Psoas muscle (tissue), 7 donors: ENCODE measurements at regions not wholly inside any gene's neighbourhood (a gene's known extent, or its start where the extent isn't known, plus 50 kb on each side); places are given as distances from the start of the nearest gene placed in this dataset.
"Not testable (repeated sequence)": the region's sequence is repeated elsewhere in the genome, so short reads cannot be mapped to it uniquely, and the experiment has no call there.

Experiments
- ATAC-seq, 4 donors: fragments of 200-7000 bp; cut with Tn5 transposase; one replicate each; pipeline ENCODE4 v1.9.1; 2020; ENCODE audit warnings: moderate library complexity in 3 of 4, mild to moderate bottlenecking in 2 of 4
- DNase-seq, 2 donors: peaks; one replicate each; pipeline ENCODE4 v3.0.0-alpha.2; 2020
- H3K27ac ChIP-seq: fragments of 200-600 bp; one replicate; pipeline ENCODE4 v1.8.0; 2022
- H3K27me3 ChIP-seq, 3 donors: fragments of 200-600 bp in 1 of 3; one replicate each; pipeline versions ENCODE4 v1.6.1 to v1.8.0; 2013 to 2022; ENCODE audit warnings: low read length in 2 of 3, mild to moderate bottlenecking in 2 of 3, moderate library complexity in 1 of 3; ENCODE audit not compliant: insufficient read depth in 3 of 3
- H3K36me3 ChIP-seq, 2 donors: fragments of 200-600 bp in 1 of 2; one replicate each; pipeline versions ENCODE4 v1.6.1 to v1.8.0; 2013 to 2022; ENCODE audit warnings: low read depth in 1 of 2, mild to moderate bottlenecking in 1 of 2, moderate library complexity in 1 of 2; ENCODE audit not compliant: insufficient read depth in 1 of 2
- H3K4me1 ChIP-seq: fragments of 200-600 bp; one replicate; pipeline ENCODE4 v1.8.0; 2022
- H3K4me3 ChIP-seq: fragments of 200-600 bp; one replicate; pipeline ENCODE4 v1.8.0; 2022; ENCODE audit warnings: mild to moderate bottlenecking
- H3K9me3 ChIP-seq: fragments of 200-600 bp; one replicate; pipeline ENCODE4 v1.8.0; 2022
- WGBS, 3 donors: extraction: QIAGEN DNeasy Blood & Tissue Kit; methylation state at CpG; one replicate each; pipeline versions ENCODE4 v1.1.6 to v1.1.7; 2013; 5-methylcytosine and 5-hydroxymethylcytosine counted together
- intact Hi-C, 2 donors: fragments of 100-400 bp; cut with DNase I; formaldehyde crosslinking; loops; one replicate each; pipeline versions ENCODE4 v1.11.0 to v1.14.2; 2022
- TF ChIP-seq, protein P1 (sequence below): fragments of 200-600 bp; IDR thresholded peaks from one replicate; pipeline ENCODE4 v1.8.0; 2022; ENCODE audit warnings: antibody characterized with exemption
- donor health status: healthy with polysubstance abuse.
- donor health status: DM: no; HTN: no; CAD: no; lungs with moderate emphysema.
- donor health status: Bipolar disorder and iron deficiency.
- donor health status: healthy.
- donor health status: DM: yes; HTN: yes; CAD: no.
- donor health status: DM: no; HTN: no; CAD: no.
- donor health status: DM: yes; HTN: yes; CAD: no.

DNA sequence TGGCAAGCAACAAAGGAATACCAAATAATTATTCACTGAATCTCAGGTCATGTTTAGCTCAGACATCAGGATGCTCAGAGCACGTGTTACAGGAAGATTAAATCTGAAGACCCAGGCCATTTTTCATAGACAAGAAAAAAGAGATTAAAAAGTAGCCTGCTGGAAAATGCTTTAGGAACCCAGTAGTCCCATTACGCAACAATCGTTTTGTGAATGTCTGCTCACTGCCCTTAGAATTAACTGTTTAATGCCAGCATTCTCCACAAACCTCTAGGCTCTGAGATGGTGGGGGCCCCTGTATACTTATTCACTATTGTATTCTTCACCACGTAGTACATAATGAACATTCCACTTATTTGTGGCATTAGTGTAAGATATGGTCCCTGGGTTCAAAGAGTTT, 154.6 kb upstream of the NYAP2 start:
- ATAC-seq, result no peak
- intact Hi-C loops, result no loop called here
- no peak for DNase-seq
- WGBS, 3 donors, result 48 to 53% (median 51%) methylated on average over 4 of the region's 4 CpGs
- Histone ChIP-seq H3K27ac (no peak overlapping the region), H3K36me3 (no peaks in the 10 kb centered on the region), H3K9me3 (no peaks in the 10 kb centered on the region), H3K4me1 (no peaks in the 10 kb centered on the region), H3K27me3 (no peaks in the 10 kb centered on the region), H3K4me3 (no peak overlapping the region)
- TF ChIP-seq, protein P1, sequence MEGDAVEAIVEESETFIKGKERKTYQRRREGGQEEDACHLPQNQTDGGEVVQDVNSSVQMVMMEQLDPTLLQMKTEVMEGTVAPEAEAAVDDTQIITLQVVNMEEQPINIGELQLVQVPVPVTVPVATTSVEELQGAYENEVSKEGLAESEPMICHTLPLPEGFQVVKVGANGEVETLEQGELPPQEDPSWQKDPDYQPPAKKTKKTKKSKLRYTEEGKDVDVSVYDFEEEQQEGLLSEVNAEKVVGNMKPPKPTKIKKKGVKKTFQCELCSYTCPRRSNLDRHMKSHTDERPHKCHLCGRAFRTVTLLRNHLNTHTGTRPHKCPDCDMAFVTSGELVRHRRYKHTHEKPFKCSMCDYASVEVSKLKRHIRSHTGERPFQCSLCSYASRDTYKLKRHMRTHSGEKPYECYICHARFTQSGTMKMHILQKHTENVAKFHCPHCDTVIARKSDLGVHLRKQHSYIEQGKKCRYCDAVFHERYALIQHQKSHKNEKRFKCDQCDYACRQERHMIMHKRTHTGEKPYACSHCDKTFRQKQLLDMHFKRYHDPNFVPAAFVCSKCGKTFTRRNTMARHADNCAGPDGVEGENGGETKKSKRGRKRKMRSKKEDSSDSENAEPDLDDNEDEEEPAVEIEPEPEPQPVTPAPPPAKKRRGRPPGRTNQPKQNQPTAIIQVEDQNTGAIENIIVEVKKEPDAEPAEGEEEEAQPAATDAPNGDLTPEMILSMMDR, result no peak

DNA sequence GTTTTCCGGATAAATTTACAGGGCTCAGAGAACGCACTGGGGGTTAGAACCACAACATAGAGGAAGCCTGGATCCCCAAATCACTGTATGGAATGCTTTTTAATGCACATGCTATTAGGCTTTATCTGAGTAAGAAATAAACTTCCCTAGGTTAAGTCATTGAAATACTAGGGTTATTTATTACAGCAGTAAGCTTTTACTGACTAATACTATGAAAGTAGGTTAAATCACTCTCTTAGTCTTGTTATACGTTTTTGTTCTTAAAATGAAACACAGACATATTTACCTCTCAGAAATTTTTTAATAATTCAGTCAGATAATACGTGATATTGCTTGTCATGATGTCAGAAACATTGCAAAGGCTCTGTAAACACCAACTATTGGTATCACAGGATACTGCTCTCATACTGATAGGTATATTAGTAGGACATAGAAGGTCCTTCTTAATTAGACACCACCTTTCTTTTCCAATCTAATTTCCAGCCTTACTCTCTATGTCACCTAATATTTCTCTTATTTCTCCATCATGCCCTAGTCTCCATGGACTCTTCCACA, 162.7 kb upstream of the NYAP2 start:
- Histone ChIP-seq H3K36me3 (no peaks in the 10 kb centered on the region), H3K4me3 (no peak overlapping the region), H3K27ac (no peak overlapping the region), H3K9me3 (no peaks in the 10 kb centered on the region), H3K4me1 (no peaks in the 10 kb centered on the region), H3K27me3 (no peaks in the 10 kb centered on the region)
- ATAC-seq (no peak), DNase-seq (no peak)
- 85 to 91% (median 86%) methylated on average over 4 of the region's 4 CpGs for WGBS, 3 donors
- TF ChIP-seq, protein P1, result no peak
- intact Hi-C loops, result no loop called here

DNA sequence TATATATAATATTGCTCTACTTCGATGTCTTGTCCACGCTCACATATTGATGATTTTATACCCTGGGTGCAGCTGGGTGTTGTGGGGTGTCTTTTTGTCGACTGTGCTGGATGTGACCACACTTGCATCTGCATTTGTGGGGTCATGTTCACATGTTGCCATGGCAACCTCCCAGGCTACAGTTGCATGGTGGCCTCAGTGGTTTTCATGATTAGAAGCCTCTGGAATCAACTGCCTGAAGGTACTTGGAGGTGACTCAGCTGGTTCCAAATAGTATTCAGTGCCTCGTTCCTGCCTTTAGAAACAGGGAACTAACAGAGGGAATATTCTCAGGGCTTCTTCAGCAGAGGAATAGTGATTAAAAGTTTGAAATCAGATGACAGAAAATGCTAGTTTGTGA, 166.3 kb upstream of the NYAP2 start:
- Histone ChIP-seq H3K9me3 (no peaks in the 10 kb centered on the region), H3K36me3 (no peaks in the 10 kb centered on the region), H3K27ac (no peak overlapping the region), H3K4me1 (no peaks in the 10 kb centered on the region), H3K27me3 (no peaks in the 10 kb centered on the region), H3K4me3 (no peak overlapping the region)
- TF ChIP-seq, protein P1, result no peak
- intact Hi-C loops, result no loop called here
- no peak for DNase-seq
- WGBS, 3 donors, result 80 to 84% (median 81%) methylated on average over 4 of the region's 4 CpGs
- ATAC-seq, result no peak

DNA sequence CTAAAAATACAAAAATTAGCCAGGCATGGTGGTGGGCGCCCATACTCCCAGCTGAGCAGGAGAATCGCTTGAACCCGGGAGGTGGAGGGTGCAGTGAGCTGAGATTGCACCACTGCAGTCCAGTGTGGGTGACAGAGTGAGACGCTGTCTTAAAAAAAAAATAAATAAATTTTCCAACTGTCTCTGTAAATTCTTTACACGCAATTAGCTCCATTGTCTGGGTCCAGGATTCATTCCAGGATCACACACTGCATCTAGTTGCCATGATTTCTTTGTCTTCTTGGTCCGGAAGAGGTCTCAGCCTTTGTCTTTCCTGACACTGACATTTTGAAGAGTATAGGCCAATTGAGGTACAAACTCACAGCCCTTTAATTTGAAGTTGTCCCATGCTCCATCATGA, 167.6 kb upstream of the NYAP2 start:
- Histone ChIP-seq H3K4me3 (no peak overlapping the region), H3K36me3 (no peaks in the 10 kb centered on the region), H3K9me3 (no peaks in the 10 kb centered on the region), H3K4me1 (no peaks in the 10 kb centered on the region), H3K27me3 (no peaks in the 10 kb centered on the region), H3K27ac (no peak overlapping the region)
- intact Hi-C loops, result no loop called here
- WGBS, 3 donors, result 82 to 88% (median 82%) methylated on average over 6 of the region's 6 CpGs
- TF ChIP-seq, protein P1, result no peak
- ATAC-seq, result no peak
- DNase-seq, result no peak

DNA sequence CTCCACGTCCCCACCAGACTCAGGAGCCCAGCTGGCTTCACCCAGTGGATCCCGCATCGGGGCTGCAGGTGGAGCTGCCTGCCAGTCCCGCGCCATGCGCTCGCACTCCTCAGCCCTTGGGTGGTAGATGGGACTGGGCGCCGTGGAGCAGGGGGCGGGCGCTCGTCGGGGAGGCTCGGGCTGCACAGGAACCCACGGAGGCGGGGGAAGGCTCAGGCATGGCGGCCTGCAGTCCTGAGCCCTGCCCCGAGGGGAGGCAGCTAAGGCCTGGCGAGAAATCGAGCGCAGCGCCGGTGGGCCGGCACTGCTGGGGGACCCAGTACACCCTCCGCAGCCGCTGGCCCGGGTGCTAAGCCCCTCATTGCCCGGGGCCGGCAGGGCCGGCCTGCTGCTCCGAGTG, 170.2 kb upstream of the NYAP2 start:
- H3K27me3 ChIP-seq, H3K27ac ChIP-seq, H3K4me1 ChIP-seq, H3K4me3 ChIP-seq, intact Hi-C loops, DNase-seq, H3K36me3 ChIP-seq, H3K9me3 ChIP-seq, ATAC-seq: not testable (repeated sequence)
- WGBS, 3 donors, result 93 to 96% (median 94%) methylated on average over 20 to 27 of the region's 31 CpGs
